ENCODE measurements at regions not wholly inside any gene's neighbourhood (a gene's known extent, or its start where the extent isn't known, plus 50 kb on each side); places are given as distances from the start of the nearest gene placed in this dataset.

- CTCF ChIA-PET: interaction anchor here (1.1 to 1.9 kb wide), 2 partner anchors 29 to 324 kb away, joined by 3 to 7 read pairs; no protein-coding TSS in a partner anchor
- Histone ChIP-seq H3K4me2 (ENCODE audit: low read depth, low read length) (peak overlapping the region; percentile 13), H4K91ac (ENCODE audit: insufficient read depth, low read depth, low read length) (peak overlapping the region; percentile 47), H4K8ac (ENCODE audit: low read depth in 2 of 2, low read length in 2 of 2) (peak overlapping the region in 1 of 2 experiments; percentile 38; a peak in 2 of 4 replicates), H3K4ac (ENCODE audit: low read depth, low read length) (peak overlapping the region; percentile 63), H3K18ac (ENCODE audit: low read depth, low read length) (peak overlapping the region; percentile 83; the same call in 1 of the 2 replicates), H3K14ac (replicated peaks; ENCODE audit: low read depth, low read length) (peak overlapping the region; percentile 17; the same call in 1 of the 2 replicates), H3K4me3 (ENCODE audit: insufficient read depth, low read depth, low read length) (no peak overlapping the region), H3K27me3 (ENCODE audit: control insufficient read depth, insufficient read depth, low read length) (no peaks in the 10 kb centered on the region), H3K9me3 (ENCODE audit: control insufficient read depth, insufficient read depth, low read length) (no peaks in the 10 kb centered on the region), H2BK120ac (ENCODE audit: low read depth, low read length) (peak overlapping the region; percentile 82), H2AK5ac (ENCODE audit: low read depth, low read length) (peak overlapping the region; percentile 33; the same call in 1 of the 2 replicates), H2BK15ac (ENCODE audit: low read depth, low read length) (peak overlapping the region; percentile 17; the same call in 1 of the 3 replicates), H3K4me1 (ENCODE audit: control insufficient read depth, insufficient read depth, low read length) (peaks cover 8% of the 10 kb centered on the region), H3K9ac (ENCODE audit: low read depth, low read length) (0 out of 2 replicates have a peak overlapping the region, but pooled peaks have one; percentile 15), H3K36me3 (ENCODE audit: control insufficient read depth, insufficient read depth, low read length) (no peaks in the 10 kb centered on the region), H4K5ac (ENCODE audit: low read depth, low read length) (peak overlapping the region; percentile 47; the same call in 1 of the 2 replicates), H2AK9ac (replicated peaks; ENCODE audit: low read depth, low read length, poor library complexity) (peak overlapping the region; percentile 0), H3K27ac (ENCODE audit: insufficient read depth, low read length) (peak overlapping the region; percentile 66), H2BK5ac (ENCODE audit: low read depth, low read length, poor library complexity, severe bottlenecking) (peak overlapping the region; percentile 81), H3K9me1 (ENCODE audit: insufficient read depth, low read length) (peaks cover 4% of the 10 kb centered on the region; the same call in 1 of the 2 replicates), H2BK20ac (ENCODE audit: low read depth, low read length) (peak overlapping the region; percentile 75; the same call in 1 of the 2 replicates), H3K79me1 (ENCODE audit: low read depth in 1 of 2, low read length in 2 of 2) (no peaks in the 10 kb centered on the region), H3K23ac (ENCODE audit: low read depth, low read length) (peak overlapping the region; percentile 45; the same call in 1 of the 2 replicates), H3K56ac (ENCODE audit: extremely low read depth, insufficient read depth, low read length) (peak overlapping the region; percentile 18; the same call in 1 of the 2 replicates), H2AFZ (replicated peaks; ENCODE audit: low read length, poor library complexity) (peak overlapping the region; percentile 38), H4K20me1 (ENCODE audit: insufficient read depth, low read length) (no peaks in the 10 kb centered on the region)
- no TSS peak for BruUV-seq (replicated peaks)
- in situ Hi-C loops (cut with MboI; ENCODE audit: low sequenced_read_pairs) (loop anchor here (25.0 kb wide), 1 partner anchor 310 kb away; no protein-coding TSS in a partner anchor), dilution Hi-C loops (cut with HindIII; ENCODE audit: low sequenced_read_pairs, unreplicated experiment) (no loop called here), intact Hi-C loops (cut with micrococcal nuclease) (loop anchor here (2.0 to 10.0 kb wide), 4 partner anchors 149 to 635 kb away; partner anchors contain the start of gene ARHGAP5)
- peak; percentile 97 for DNase-seq
- 0% methylated on average over 1 of the region's 6 CpGs; no CpG with 5 or more reads in 1 of the 2 experiments for WGBS, 2 experiments (ENCODE audit: extremely low coverage in 2 of 2, insufficient read length in 1 of 2)
- peak; percentile 92 for ATAC-seq (ENCODE audit: low read depth)
- TF ChIP-seq CTCF (conservative IDR thresholded peaks at IDR 0.05; ENCODE audit: low read depth, low read length): no peak
- TF ChIP-seq MAZ (IDR thresholded peaks at IDR 0.05; ENCODE audit: borderline replicate concordance, low read depth, low read length): peak; percentile 65
- peak; percentile 58; the same call in 1 of the 2 replicates for TF ChIP-seq BHLHE40 (IDR thresholded peaks at IDR 0.05; ENCODE audit: low read depth, low read length)
- peak; percentile 6 for TF ChIP-seq RAD21 (IDR thresholded peaks at IDR 0.05; ENCODE audit: low read length)
- TF ChIP-seq, protein P1, sequence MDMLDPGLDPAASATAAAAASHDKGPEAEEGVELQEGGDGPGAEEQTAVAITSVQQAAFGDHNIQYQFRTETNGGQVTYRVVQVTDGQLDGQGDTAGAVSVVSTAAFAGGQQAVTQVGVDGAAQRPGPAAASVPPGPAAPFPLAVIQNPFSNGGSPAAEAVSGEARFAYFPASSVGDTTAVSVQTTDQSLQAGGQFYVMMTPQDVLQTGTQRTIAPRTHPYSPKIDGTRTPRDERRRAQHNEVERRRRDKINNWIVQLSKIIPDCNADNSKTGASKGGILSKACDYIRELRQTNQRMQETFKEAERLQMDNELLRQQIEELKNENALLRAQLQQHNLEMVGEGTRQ (IDR thresholded peaks at IDR 0.05; ENCODE audit: low read depth, low read length): peak; percentile 72; the same call in 1 of the 2 replicates
- TF ChIP-seq FOS (IDR thresholded peaks at IDR 0.05; ENCODE audit: low read depth, low read length): peak; percentile 74
- TF ChIP-seq CEBPB (IDR thresholded peaks at IDR 0.05; ENCODE audit: low read depth, low read length): peak; percentile 85
- no peak for TF ChIP-seq POLR2A (IDR thresholded peaks at IDR 0.05; ENCODE audit: low read depth, low read length)
- no peak for TF ChIP-seq RCOR1 (IDR thresholded peaks at IDR 0.05; ENCODE audit: insufficient replicate concordance, low read length)
- 0 out of 2 replicates have a peak, but pooled peaks have one; percentile 8 for TF ChIP-seq MAFK (IDR thresholded peaks at IDR 0.05; ENCODE audit: low read depth, low read length)
- POLR2A ChIA-PET (ENCODE audit: unreplicated experiment): interaction anchor here (0.5 kb wide), 1 partner anchor 23 kb away, joined by 4 read pairs; no protein-coding TSS in a partner anchor
These were observed 149.7 kb upstream of the ARHGAP5 start for GRCh38 chr14:31927348-31927832.
